HuH-7.5 (cell line): ENCODE measurements at regions not wholly inside any gene's neighbourhood (a gene's known extent, or its start where the extent isn't known, plus 50 kb on each side); places are given as distances from the start of the nearest gene placed in this dataset.
"Not testable (repeated sequence)": the region's sequence is repeated elsewhere in the genome, so short reads cannot be mapped to it uniquely, and the experiment has no call there.

Source experiments
- DNase-seq: peaks from one replicate; pipeline ENCODE4 v3.0.0; 2011; ENCODE audit warnings: low spot score

GRCh38 chr20:7174554-7174953 lies 407.1 kb downstream of the BMP2 start:
- no peak for DNase-seq

GRCh38 chr20:7175827-7176226 lies 408.3 kb downstream of the BMP2 start:
- not testable (repeated sequence) for DNase-seq

- DNase-seq, result no peak
Measured at GRCh38 chr20:7178004-7178403, 410.5 kb downstream of the BMP2 start.

- no peak for DNase-seq
Measured at GRCh38 chr20:7180256-7181045, 413.0 kb downstream of the BMP2 start.

- no peak for DNase-seq
Measured at GRCh38 chr20:7189231-7189630, 421.7 kb downstream of the BMP2 start.

- DNase-seq, result no peak
Measured at GRCh38 chr20:7193681-7194080, 426.2 kb downstream of the BMP2 start.

- DNase-seq, result no peak
Measured at GRCh38 chr20:7195704-7196103, 428.2 kb downstream of the BMP2 start.

GRCh38 chr20:7196481-7196880 lies 429.0 kb downstream of the BMP2 start:
- no peak for DNase-seq

GRCh38 chr20:7199861-7200260 lies 432.4 kb downstream of the BMP2 start:
- no peak for DNase-seq

GRCh38 chr20:7207186-7207798 lies 439.8 kb downstream of the BMP2 start:
- no peak for DNase-seq

- DNase-seq, result no peak
Measured at GRCh38 chr20:7210910-7211309, 443.4 kb downstream of the BMP2 start.

GRCh38 chr20:7214081-7214740 lies 446.7 kb downstream of the BMP2 start:
- DNase-seq, result no peak

- no peak for DNase-seq
Measured at GRCh38 chr20:7217606-7218005, 450.1 kb downstream of the BMP2 start.

- no peak for DNase-seq
Measured at GRCh38 chr20:7220755-7221154, 453.3 kb downstream of the BMP2 start.

GRCh38 chr20:7226156-7226555 lies 458.7 kb downstream of the BMP2 start:
- DNase-seq, result no peak

- DNase-seq, result no peak
Measured at GRCh38 chr20:7231303-7231702, 463.8 kb downstream of the BMP2 start.

- no peak for DNase-seq
Measured at GRCh38 chr20:7232796-7233195, 465.3 kb downstream of the BMP2 start.

- DNase-seq, result no peak
Measured at GRCh38 chr20:7237251-7237650, 469.8 kb downstream of the BMP2 start.

- no peak for DNase-seq
Measured at GRCh38 chr20:7240490-7240889, 473.0 kb downstream of the BMP2 start.

GRCh38 chr20:7248281-7249201 lies 481.1 kb downstream of the BMP2 start:
- DNase-seq, result no peak

- no peak for DNase-seq
Measured at GRCh38 chr20:7250337-7250736, 482.9 kb downstream of the BMP2 start.

- no peak for DNase-seq
Measured at GRCh38 chr20:7257099-7257498, 489.6 kb downstream of the BMP2 start.
